Mammary epithelial cell (primary cell): ENCODE measurements at regions not wholly inside any gene's neighbourhood (a gene's known extent, or its start where the extent isn't known, plus 50 kb on each side); places are given as distances from the start of the nearest gene placed in this dataset.

Source experiments
- CTCF ChIP-seq, 2 donors: IDR thresholded peaks in 1 of 2; conservative IDR thresholded peaks in 1 of 2; 2 replicates each; pipeline ENCODE4 v1.5.1; 2011 to 2012; ENCODE audit warnings: inconsistent platforms in 2 of 2, low read length in 2 of 2, mild to moderate bottlenecking in 2 of 2, control low read depth in 1 of 2, low read depth in 1 of 2; ENCODE audit not compliant: insufficient read depth in 1 of 2; ENCODE audit errors: extremely low read depth in 1 of 2
- EZH2 ChIP-seq: IDR thresholded peaks from 2 replicates; pipeline ENCODE4 v1.6.1; 2012; ENCODE audit warnings: low read length, inconsistent platforms, borderline replicate concordance

DNA sequence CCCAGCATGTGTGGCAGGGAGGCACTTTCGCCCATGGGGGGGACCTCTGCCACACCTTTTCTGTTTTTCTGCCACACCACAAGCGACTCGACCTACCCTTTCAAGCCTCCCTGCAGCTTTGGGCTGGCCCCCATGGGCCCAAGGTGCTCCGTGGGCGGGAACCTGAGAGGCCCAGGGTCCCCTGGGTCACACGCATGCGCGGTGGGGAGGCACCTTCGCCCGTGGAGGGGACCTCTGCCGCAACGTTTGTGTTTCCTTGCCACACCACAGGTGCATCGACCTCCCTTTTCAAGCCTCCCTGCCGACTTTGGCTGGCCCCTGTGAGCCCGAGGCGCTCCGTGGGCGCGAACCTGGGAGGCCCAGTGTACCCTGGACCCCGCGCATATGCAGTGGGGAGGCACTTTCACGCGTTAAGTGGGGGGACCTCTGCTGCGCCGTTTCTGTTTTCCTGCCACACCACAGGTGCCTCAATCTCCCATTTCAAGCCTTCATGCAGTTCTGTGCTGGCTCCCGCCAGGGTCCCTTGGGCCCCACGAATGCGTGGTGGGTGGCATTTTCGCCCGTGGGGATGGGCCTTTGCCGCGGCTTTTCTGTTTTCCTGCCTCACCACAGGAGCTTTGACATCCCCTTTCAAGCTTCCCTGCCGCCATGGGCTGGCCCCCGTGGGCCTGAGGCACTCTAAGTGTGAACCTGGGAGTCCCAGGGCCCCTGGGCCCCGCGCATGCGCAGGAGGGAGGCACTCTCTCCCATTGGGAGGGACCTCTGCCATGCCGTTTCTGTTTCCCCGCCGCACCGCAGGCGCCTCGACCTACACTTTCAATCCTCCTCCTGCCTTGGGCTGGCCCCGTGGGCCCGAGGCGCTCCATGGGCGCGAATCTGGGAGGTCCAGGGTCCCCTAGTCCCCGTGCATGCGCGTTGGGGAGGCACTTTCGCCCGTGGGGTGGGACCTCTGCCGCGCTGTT is 332.2 kb downstream of the ALG10 start:
- TF ChIP-seq CTCF (conservative IDR thresholded peaks at IDR 0.05 in 1 of 2, IDR thresholded peaks at IDR 0.05 in 1 of 2; ENCODE audit: extremely low read depth in 1 of 2, insufficient read depth in 1 of 2, low read depth in 1 of 2, low read length in 2 of 2) (no peak), EZH2 (no peak)
